Astrocyte (in vitro differentiated cells and primary cell): ENCODE measurements at regions not wholly inside any gene's neighbourhood (a gene's known extent, or its start where the extent isn't known, plus 50 kb on each side); places are given as distances from the start of the nearest gene placed in this dataset.

Experiments used
- DNase-seq: peaks from one replicate; pipeline ENCODE4 v3.0.0-alpha.2; 2010; ENCODE audit warnings: low read depth
- FAIRE-seq: peaks from 2 replicates; lab custom pipeline; 2011; peaks lifted over from hg19 to GRCh38; lab: Jason Lieb, UNC
- H2AFZ ChIP-seq: 2 replicates; pipeline ENCODE4 v1.6.0; 2012; ENCODE audit warnings: low read depth, low read length, inconsistent platforms
- H3K27ac ChIP-seq: 2 replicates; pipeline ENCODE4 v1.5.1; 2011; ENCODE audit warnings: low read depth, low read length, inconsistent platforms
- H3K27me3 ChIP-seq: 2 replicates; pipeline ENCODE4 v1.6.0; 2011; ENCODE audit warnings: low read length, inconsistent platforms; ENCODE audit not compliant: insufficient read depth
- H3K36me3 ChIP-seq: 2 replicates; pipeline ENCODE4 v1.5.1; 2011; ENCODE audit warnings: low read length, inconsistent platforms; ENCODE audit not compliant: insufficient read depth
- H3K4me1 ChIP-seq: 2 replicates; pipeline ENCODE4 v1.5.1; 2011; ENCODE audit warnings: low read length, inconsistent platforms; ENCODE audit not compliant: insufficient read depth
- H3K4me2 ChIP-seq: 2 replicates; pipeline ENCODE4 v1.6.0; 2012; ENCODE audit warnings: low read length, inconsistent platforms
- H3K4me3 ChIP-seq: 2 replicates; pipeline ENCODE4 v1.5.1; 2011; ENCODE audit warnings: low read depth, mild to moderate bottlenecking, low read length, inconsistent platforms; ENCODE audit not compliant: insufficient read depth
- H3K79me2 ChIP-seq: 2 replicates; pipeline ENCODE4 v1.6.0; 2012; ENCODE audit warnings: mild to moderate bottlenecking, low read length, inconsistent platforms; ENCODE audit not compliant: insufficient read depth
- H3K9ac ChIP-seq: 2 replicates; pipeline ENCODE4 v1.6.0; 2012; ENCODE audit warnings: mild to moderate bottlenecking, low read length, inconsistent platforms
- H3K9me3 ChIP-seq: 2 replicates; pipeline ENCODE4 v1.5.1; 2012; ENCODE audit warnings: low read depth, mild to moderate bottlenecking, low read length, inconsistent platforms; ENCODE audit not compliant: insufficient read depth
- H4K20me1 ChIP-seq: 2 replicates; pipeline ENCODE4 v1.6.0; 2012; ENCODE audit warnings: low read length, inconsistent platforms; ENCODE audit not compliant: insufficient read depth
- H3K27ac Mint-ChIP-seq: one replicate; pipeline ENCODE4 v1.8.0; 2021; ENCODE audit warnings: mild to moderate bottlenecking, mixed read lengths; ENCODE audit not compliant: unreplicated experiment
- H3K27me3 Mint-ChIP-seq: one replicate; pipeline ENCODE4 v1.8.0; 2021; ENCODE audit warnings: low read depth, mixed read lengths; ENCODE audit not compliant: unreplicated experiment
- H3K36me3 Mint-ChIP-seq: one replicate; pipeline ENCODE4 v1.8.0; 2021; ENCODE audit warnings: low read depth, mixed read lengths; ENCODE audit not compliant: unreplicated experiment
- H3K4me1 Mint-ChIP-seq: one replicate; pipeline ENCODE4 v1.8.0; 2021; ENCODE audit warnings: low read depth, mixed read lengths; ENCODE audit not compliant: unreplicated experiment
- H3K4me3 Mint-ChIP-seq: one replicate; pipeline ENCODE4 v1.8.0; 2021; ENCODE audit warnings: mild to moderate bottlenecking, moderate library complexity, mixed read lengths; ENCODE audit not compliant: unreplicated experiment
- H3K9me3 Mint-ChIP-seq: one replicate; pipeline ENCODE4 v1.8.0; 2021; ENCODE audit warnings: mild to moderate bottlenecking, mixed read lengths; ENCODE audit not compliant: unreplicated experiment
- CTCF ChIP-seq: IDR thresholded peaks from 2 replicates; pipeline ENCODE4 v1.5.1; 2011; ENCODE audit warnings: low read depth, mild to moderate bottlenecking, inconsistent platforms, low read length, moderate library complexity; ENCODE audit not compliant: insufficient read depth
- EZH2 ChIP-seq: IDR thresholded peaks from 2 replicates; pipeline ENCODE4 v1.6.1; 2012; ENCODE audit warnings: mild to moderate bottlenecking, low read length, inconsistent platforms; ENCODE audit not compliant: insufficient read depth

- Histone ChIP-seq H3K27me3 (no peaks in the 10 kb centered on the region), H3K9me3 (no peaks in the 10 kb centered on the region), H3K27ac (no peak overlapping the region), H3K4me2 (no peak overlapping the region), H3K9ac (no peak overlapping the region), H3K36me3 (no peaks in the 10 kb centered on the region), H4K20me1 (no peaks in the 10 kb centered on the region), H3K4me1 (peaks cover 14% of the 10 kb centered on the region), H3K4me3 (no peak overlapping the region), H3K79me2 (no peaks in the 10 kb centered on the region), H2AFZ (no peak overlapping the region)
- Mint-ChIP-seq H3K27ac (no peak overlapping the region), H3K4me3 (no peak overlapping the region), H3K36me3 (no peaks in the 10 kb centered on the region), H3K4me1 (peaks cover 2% of the 10 kb centered on the region), H3K27me3 (peaks cover 22% of the 10 kb centered on the region), H3K9me3 (peaks cover 1% of the 10 kb centered on the region)
- DNase-seq (no peak), FAIRE-seq (no peak)
- TF ChIP-seq EZH2 (no peak), CTCF (no peak)
Measured at GRCh38 chr12:107469011-107469410, 216.6 kb upstream of the PWP1 start.

GRCh38 chr12:107470645-107471044 is 215.0 kb upstream of the PWP1 start:
- H3K9ac ChIP-seq = no peak overlapping the region
- no peaks in the 10 kb centered on the region for H3K9me3 ChIP-seq
- no peaks in the 10 kb centered on the region for H3K27me3 ChIP-seq
- no peak overlapping the region for H3K4me2 ChIP-seq
- Mint-ChIP-seq H3K4me3 (no peak overlapping the region), H3K9me3 (peaks cover 1% of the 10 kb centered on the region), H3K4me1 (peaks cover 9% of the 10 kb centered on the region), H3K27ac (no peak overlapping the region), H3K27me3 (peaks cover 33% of the 10 kb centered on the region), H3K36me3 (no peaks in the 10 kb centered on the region)
- H3K4me1 ChIP-seq = peaks cover 14% of the 10 kb centered on the region
- DNase-seq (no peak), FAIRE-seq (no peak)
- no peaks in the 10 kb centered on the region for H3K36me3 ChIP-seq
- H4K20me1 ChIP-seq = no peaks in the 10 kb centered on the region
- no peak overlapping the region for H3K27ac ChIP-seq
- no peak overlapping the region for H3K4me3 ChIP-seq
- TF ChIP-seq CTCF (no peak), EZH2 (no peak)
- no peak overlapping the region for H2AFZ ChIP-seq
- no peaks in the 10 kb centered on the region for H3K79me2 ChIP-seq

DNA sequence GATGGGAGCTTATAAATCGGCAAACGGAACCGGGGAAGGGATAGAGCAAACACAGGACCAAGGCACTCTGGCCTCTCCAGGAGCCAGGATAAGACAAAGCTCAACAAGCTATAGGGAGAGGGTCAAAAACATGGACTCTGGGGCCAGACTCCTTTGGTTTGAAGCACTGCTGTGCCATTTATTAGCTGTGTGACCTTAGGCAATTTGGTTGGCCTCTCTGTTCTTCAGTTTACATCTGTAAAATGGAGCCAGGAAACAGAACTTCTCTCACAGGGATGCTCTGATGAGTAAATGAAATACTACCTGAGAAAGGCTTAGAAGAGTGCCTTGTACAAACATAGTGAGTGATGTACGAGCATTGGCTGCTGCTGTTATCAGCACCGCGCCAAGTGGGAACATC is 213.3 kb upstream of the PWP1 start:
- Histone ChIP-seq H3K36me3 (no peaks in the 10 kb centered on the region), H3K79me2 (no peaks in the 10 kb centered on the region), H3K4me1 (peaks cover 14% of the 10 kb centered on the region), H2AFZ (no peak overlapping the region), H3K4me2 (no peak overlapping the region), H3K4me3 (no peak overlapping the region), H3K27me3 (no peaks in the 10 kb centered on the region), H3K9me3 (no peaks in the 10 kb centered on the region), H3K9ac (no peak overlapping the region), H3K27ac (no peak overlapping the region), H4K20me1 (no peaks in the 10 kb centered on the region)
- TF ChIP-seq EZH2 = no peak
- TF ChIP-seq CTCF = no peak
- DNase-seq (no peak), FAIRE-seq (no peak)
- no peak overlapping the region for H3K27ac Mint-ChIP-seq
- peaks cover 9% of the 10 kb centered on the region for H3K4me1 Mint-ChIP-seq
- H3K4me3 Mint-ChIP-seq = no peak overlapping the region
- no peaks in the 10 kb centered on the region for H3K36me3 Mint-ChIP-seq
- H3K9me3 Mint-ChIP-seq = no peaks in the 10 kb centered on the region
- H3K27me3 Mint-ChIP-seq = peaks cover 26% of the 10 kb centered on the region
